ENCODE measurements at regions not wholly inside any gene's neighbourhood (a gene's known extent, or its start where the extent isn't known, plus 50 kb on each side); places are given as distances from the start of the nearest gene placed in this dataset.

GRCh38 chr15:38680775-38681174 is 116.2 kb upstream of the RASGRP1 start (continued):
- TF ChIP-seq SAP30 (IDR thresholded peaks at IDR 0.05; ENCODE audit: insufficient read depth, insufficient replicate concordance, low read length): no peak
- no peak for TF ChIP-seq SIN3A (conservative IDR thresholded peaks at IDR 0.05 in 1 of 2, IDR thresholded peaks at IDR 0.05 in 1 of 2; ENCODE audit: low read depth in 1 of 2, low read length in 2 of 2)
- TF ChIP-seq TAF7 (optimal IDR thresholded peaks at IDR 0.05; ENCODE audit: borderline replicate concordance, low read depth, low read length): no peak
- no peak for TF ChIP-seq KDM1A (IDR thresholded peaks at IDR 0.05; ENCODE audit: borderline replicate concordance, low read length)
- no peak for TF ChIP-seq CTBP2 (IDR thresholded peaks at IDR 0.05; ENCODE audit: borderline replicate concordance, insufficient read depth, insufficient read length, low read length)
